Heart right ventricle (tissue), 16 donors: ENCODE measurements at regions not wholly inside any gene's neighbourhood (a gene's known extent, or its start where the extent isn't known, plus 50 kb on each side); places are given as distances from the start of the nearest gene placed in this dataset.

Experiments used
- ATAC-seq, 8 donors: fragments of 200-7000 bp; cut with Tn5 transposase; one replicate each; pipeline ENCODE4 v1.9.1; 2020; ENCODE audit warnings: mild to moderate bottlenecking in 8 of 8, moderate library complexity in 8 of 8, moderate number of reproducible peaks in 1 of 8
- DNase-seq, 2 donors: peaks; one replicate each; pipeline ENCODE4 v3.0.0-alpha.2; 2020
- H3K27ac ChIP-seq, 10 donors: fragments of 200-600 bp; sonication (generic) in 2 of 10; one replicate each; pipeline versions ENCODE4 v1.5.0 to v1.8.0; 2020 to 2022; ENCODE audit warnings: mild to moderate bottlenecking in 3 of 10
- H3K27me3 ChIP-seq, 7 donors: fragments of 200-600 bp; one replicate each; pipeline ENCODE4 v1.8.0; 2021 to 2022; ENCODE audit warnings: mild to moderate bottlenecking in 2 of 7
- H3K36me3 ChIP-seq, 9 donors: fragments of 200-600 bp; sonication (generic) in 1 of 9; one replicate each; pipeline versions ENCODE4 v1.5.0 to v1.8.0; 2020 to 2022; ENCODE audit warnings: mild to moderate bottlenecking in 2 of 9
- H3K4me1 ChIP-seq, 9 donors: fragments of 200-600 bp; sonication (generic) in 1 of 9; one replicate each; pipeline versions ENCODE4 v1.5.0 to v1.8.0; 2020 to 2022; ENCODE audit warnings: mild to moderate bottlenecking in 4 of 9
- H3K4me3 ChIP-seq, 10 donors: fragments of 200-600 bp; sonication (generic) in 2 of 10; one replicate each; pipeline versions ENCODE4 v1.5.0 to v1.8.0; 2020 to 2022; ENCODE audit warnings: mild to moderate bottlenecking in 7 of 10, moderate library complexity in 2 of 10
- H3K9me3 ChIP-seq, 11 donors: fragments of 200-600 bp in 10 of 11; sonication (generic) in 2 of 11; one replicate each; pipeline versions ENCODE4 v1.5.0 to v1.8.0; 2013 to 2022; ENCODE audit warnings: mild to moderate bottlenecking in 2 of 11, control low read depth in 1 of 11, moderate library complexity in 1 of 11
- CTCF ChIP-seq, 9 donors: fragments of 200-600 bp; sonication (generic) in 2 of 9; IDR thresholded peaks; one replicate each; pipeline versions ENCODE4 v1.5.0 to v1.8.0; 2021 to 2022; ENCODE audit warnings: antibody characterized with exemption in 9 of 9, mild to moderate bottlenecking in 5 of 9, moderate library complexity in 1 of 9
- WGBS, 2 donors: extraction: QIAGEN DNeasy Blood & Tissue Kit; methylation state at CpG; one replicate each; pipeline ENCODE4 v1.1.7; 2013; ENCODE audit warnings: inconsistent platforms in 1 of 2; 5-methylcytosine and 5-hydroxymethylcytosine counted together
- intact Hi-C, 10 donors: fragments of 100-400 bp; cut with DNase I; formaldehyde crosslinking; loops; one replicate each; pipeline versions ENCODE4 v1.11.1 to v1.14.2; 2022
- donor health status: Arrhythmogenic right ventricular cardiomyopathy.
- donor health status: ischemic (EF 13 %, LVEDD 7.1; RV severe dilation, severe dysfunction).
- donor health status: healthy with polysubstance abuse.
- donor health status: DM: no; HTN: yes; CAD: no.
- donor health status: DM: no; HTN: no; CAD: no.
- donor health status: ischemic (EF 25% LVEDD 6.9; RV normal size, moderate dysfunction).
- donor health status: ischemic (EF 25% LVEDD 5.7; RV mildly dilated, moderate dysfunction).
- donor health status: healthy.
- donor health status: DM: yes; HTN: yes; CAD: no.
- donor health status: Ischemic cardiomyopathy.
- donor health status: ischemic (EF 35%, LVEDD 5.7; RV mildly dilated, moderate dysfunction).
- donor health status: nonischemic (EF 11% LVEDD 7.7; RV severe dilation, severe dysfunction).
- donor health status: DM: yes; HTN: yes; CAD: no.
- donor health status: PGD.
- donor health status: ischemic (EF 29% LVEDD 5.4; RV normal size, mild dysfunction).
- donor health status: nonischemic (EF 23%, LVEDD 6.1; RV moderate dilation, normal function).

- Histone ChIP-seq H3K36me3 (no peaks in the 10 kb centered on the region), H3K4me3 (no peak overlapping the region), H3K27me3 (peaks cover 0 to 30% (median 4%) of the 10 kb centered on the region in 7 donors), H3K4me1 (peaks cover 0 to 8% (median 0%) of the 10 kb centered on the region in 9 donors), H3K9me3 (no peaks in the 10 kb centered on the region), H3K27ac (no peak overlapping the region)
- DNase-seq (no peak), ATAC-seq (no peak)
- intact Hi-C loops, result no loop called here
- no peak for TF ChIP-seq CTCF (IDR thresholded peaks at IDR 0.05)
- 83 to 87% methylated on average over 8 of the region's 8 CpGs for WGBS, 2 donors
Measured at GRCh38 chr6:6521961-6522482, 66.5 kb upstream of the LY86 start.

- intact Hi-C loops, result no loop called here
- no peak for ATAC-seq
- WGBS, 2 donors, result 56 to 68% methylated on average over 5 of the region's 5 CpGs
- H3K27ac ChIP-seq, result no peak overlapping the region
- H3K27me3 ChIP-seq, result peaks cover 0 to 27% (median 4%) of the 10 kb centered on the region in 7 donors
- no peak overlapping the region for H3K4me3 ChIP-seq
- H3K9me3 ChIP-seq, result no peaks in the 10 kb centered on the region
- H3K36me3 ChIP-seq, result no peaks in the 10 kb centered on the region
- H3K4me1 ChIP-seq, result peaks cover 0 to 3% (median 0%) of the 10 kb centered on the region in 9 donors
- no peak for DNase-seq
- no peak for TF ChIP-seq CTCF (IDR thresholded peaks at IDR 0.05)
Measured at GRCh38 chr6:6522709-6523108, 65.8 kb upstream of the LY86 start.

GRCh38 chr6:6524951-6525350 lies 63.6 kb upstream of the LY86 start:
- Histone ChIP-seq H3K27me3 (peaks cover 0 to 20% (median 4%) of the 10 kb centered on the region in 7 donors), H3K36me3 (no peaks in the 10 kb centered on the region), H3K4me1 (peaks cover 0 to 3% (median 0%) of the 10 kb centered on the region in 9 donors), H3K27ac (no peak overlapping the region), H3K9me3 (peaks cover 0 to 5% (median 0%) of the 10 kb centered on the region in 11 donors), H3K4me3 (no peak overlapping the region)
- no peak for ATAC-seq
- DNase-seq, result no peak
- TF ChIP-seq CTCF (IDR thresholded peaks at IDR 0.05), result no peak
- intact Hi-C loops, result no loop called here
- WGBS, 2 donors, result 82 to 90% methylated on average over 3 of the region's 3 CpGs

GRCh38 chr6:6525933-6526332 lies 62.6 kb upstream of the LY86 start:
- DNase-seq (no peak), ATAC-seq (no peak)
- TF ChIP-seq CTCF (IDR thresholded peaks at IDR 0.05), result no peak
- H3K27me3 ChIP-seq, result peaks cover 0 to 15% (median 4%) of the 10 kb centered on the region in 7 donors
- no peak overlapping the region for H3K4me3 ChIP-seq
- intact Hi-C loops, result no loop called here
- H3K4me1 ChIP-seq, result peaks cover 0 to 3% (median 0%) of the 10 kb centered on the region in 9 donors
- H3K36me3 ChIP-seq, result no peaks in the 10 kb centered on the region
- peaks cover 0 to 7% (median 0%) of the 10 kb centered on the region in 11 donors for H3K9me3 ChIP-seq
- 94 to 95% methylated on average over 2 of the region's 2 CpGs for WGBS, 2 donors
- H3K27ac ChIP-seq, result no peak overlapping the region
